Brain microvascular endothelial cell (primary cell): ENCODE measurements at regions not wholly inside any gene's neighbourhood (a gene's known extent, or its start where the extent isn't known, plus 50 kb on each side); places are given as distances from the start of the nearest gene placed in this dataset.

Experiments
- DNase-seq: peaks from one replicate; pipeline ENCODE4 v3.0.0-alpha.2; 2020
- H3K27ac ChIP-seq: fragments of 250-450 bp; sonication (Bioruptor Pico); 2 replicates; pipeline ENCODE4 v1.5.1; 2020; ENCODE audit warnings: mild to moderate bottlenecking, moderate library complexity
- H3K27me3 ChIP-seq: fragments of 250-450 bp; sonication (Bioruptor Pico); replicated peaks from 2 replicates; pipeline ENCODE4 v1.5.1; 2020; ENCODE audit warnings: mild to moderate bottlenecking
- H3K36me3 ChIP-seq: fragments of 250-450 bp; sonication (Bioruptor Pico); replicated peaks from 2 replicates; pipeline ENCODE4 v1.5.1; 2020; ENCODE audit warnings: mild to moderate bottlenecking
- H3K4me3 ChIP-seq: 2 replicates; pipeline ENCODE4 v1.5.1; 2011; ENCODE audit warnings: low read depth, mild to moderate bottlenecking, control low read depth, low read length, moderate library complexity
- in situ Hi-C: cut with HindIII; loops from 2 replicates; pipeline ENCODE4 v1.10.0; 2017; ENCODE audit warnings: low sequenced_read_pairs, low pct_ligation_motif_present
- TF ChIP-seq, protein P1 (sequence below): IDR thresholded peaks from 2 replicates; pipeline ENCODE4 v1.5.1; 2011; ENCODE audit warnings: low read depth, mild to moderate bottlenecking, moderate library complexity, low read length, control low read depth, inconsistent platforms; ENCODE audit errors: missing control alignments

DNA sequence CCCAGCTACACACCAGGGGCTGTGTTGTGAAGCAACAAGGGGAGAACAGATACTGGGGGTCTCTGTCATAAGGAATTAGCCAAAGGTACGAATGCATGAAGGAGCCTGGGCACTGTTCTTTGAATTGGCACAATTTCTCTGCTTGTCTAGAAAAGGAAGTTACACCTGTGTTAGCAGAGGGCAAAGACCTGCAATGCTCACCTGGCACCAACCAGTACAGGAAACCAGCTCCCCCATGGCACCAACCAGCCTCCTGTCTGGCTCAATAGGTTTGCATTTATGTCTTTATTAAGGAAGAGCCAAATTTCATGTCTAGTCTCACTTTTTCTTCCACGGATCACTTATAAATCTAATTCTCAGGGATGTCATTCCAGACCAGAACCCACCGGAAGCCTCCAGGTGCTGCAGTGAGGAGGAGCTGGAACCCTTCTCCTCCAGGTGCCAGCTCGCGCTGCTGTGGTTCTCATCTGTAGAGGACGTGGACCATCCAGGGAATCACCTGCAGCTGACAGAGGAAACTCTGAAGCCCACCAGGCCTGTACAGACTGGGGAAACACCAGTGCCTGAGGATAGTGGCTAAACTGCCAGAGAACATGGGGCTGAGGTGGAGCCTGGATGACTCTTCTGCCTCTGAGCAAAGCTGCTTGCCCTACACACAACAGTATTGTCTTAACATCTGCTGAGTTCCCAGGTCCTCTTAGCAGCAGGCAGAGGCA lies 113.4 kb upstream of the TRIM2 start:
- no peaks in the 10 kb centered on the region for H3K27me3 ChIP-seq
- no peak overlapping the region for H3K27ac ChIP-seq
- TF ChIP-seq, protein P1, sequence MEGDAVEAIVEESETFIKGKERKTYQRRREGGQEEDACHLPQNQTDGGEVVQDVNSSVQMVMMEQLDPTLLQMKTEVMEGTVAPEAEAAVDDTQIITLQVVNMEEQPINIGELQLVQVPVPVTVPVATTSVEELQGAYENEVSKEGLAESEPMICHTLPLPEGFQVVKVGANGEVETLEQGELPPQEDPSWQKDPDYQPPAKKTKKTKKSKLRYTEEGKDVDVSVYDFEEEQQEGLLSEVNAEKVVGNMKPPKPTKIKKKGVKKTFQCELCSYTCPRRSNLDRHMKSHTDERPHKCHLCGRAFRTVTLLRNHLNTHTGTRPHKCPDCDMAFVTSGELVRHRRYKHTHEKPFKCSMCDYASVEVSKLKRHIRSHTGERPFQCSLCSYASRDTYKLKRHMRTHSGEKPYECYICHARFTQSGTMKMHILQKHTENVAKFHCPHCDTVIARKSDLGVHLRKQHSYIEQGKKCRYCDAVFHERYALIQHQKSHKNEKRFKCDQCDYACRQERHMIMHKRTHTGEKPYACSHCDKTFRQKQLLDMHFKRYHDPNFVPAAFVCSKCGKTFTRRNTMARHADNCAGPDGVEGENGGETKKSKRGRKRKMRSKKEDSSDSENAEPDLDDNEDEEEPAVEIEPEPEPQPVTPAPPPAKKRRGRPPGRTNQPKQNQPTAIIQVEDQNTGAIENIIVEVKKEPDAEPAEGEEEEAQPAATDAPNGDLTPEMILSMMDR: no peak
- no peaks in the 10 kb centered on the region for H3K36me3 ChIP-seq
- no peak overlapping the region for H3K4me3 ChIP-seq
- in situ Hi-C loops: no loop called here
- no peak for DNase-seq

DNA sequence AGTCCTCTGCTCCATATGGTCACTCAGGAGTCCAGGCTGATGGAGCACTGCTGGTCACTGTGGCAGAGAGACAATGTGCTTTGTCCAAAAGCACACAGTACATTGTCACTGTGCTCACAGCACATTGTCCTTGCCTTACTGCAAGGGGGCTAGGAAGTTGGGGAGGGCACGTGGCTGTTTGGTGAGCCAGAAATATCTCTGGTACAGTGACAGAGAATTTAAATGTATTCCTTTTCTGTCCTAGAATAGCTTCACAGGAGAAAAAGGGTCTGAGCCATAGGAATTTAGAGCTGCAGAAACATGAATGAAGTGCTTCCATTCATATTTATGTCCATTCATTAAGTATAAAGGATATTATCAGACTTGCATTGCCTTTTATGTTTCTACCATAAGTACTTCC lies 110.8 kb upstream of the TRIM2 start:
- Histone ChIP-seq H3K27ac (no peak overlapping the region), H3K27me3 (no peaks in the 10 kb centered on the region), H3K4me3 (no peak overlapping the region), H3K36me3 (no peaks in the 10 kb centered on the region)
- TF ChIP-seq, protein P1: no peak
- DNase-seq: no peak
- in situ Hi-C loops: no loop called here

DNA sequence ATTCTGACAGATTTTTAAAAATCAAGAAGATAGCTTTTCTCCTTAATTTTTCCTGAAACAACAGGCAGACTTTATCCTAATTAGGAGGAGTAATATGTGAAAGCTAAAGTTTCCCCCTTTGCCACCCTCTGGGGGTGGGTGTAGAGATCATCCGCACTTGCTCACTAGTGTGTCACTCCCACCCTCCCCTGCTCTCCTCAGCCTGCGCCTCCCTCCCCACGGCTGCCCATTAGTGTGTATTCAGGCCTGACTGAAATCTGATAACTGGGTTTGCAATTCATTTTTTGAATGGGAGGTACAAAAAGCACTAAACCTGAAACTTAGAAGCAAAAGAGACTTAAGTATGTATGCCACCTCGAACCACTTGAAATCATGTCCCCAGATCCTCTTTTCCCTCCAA lies 110.4 kb upstream of the TRIM2 start:
- Histone ChIP-seq H3K4me3 (no peak overlapping the region), H3K27ac (no peak overlapping the region), H3K36me3 (no peaks in the 10 kb centered on the region), H3K27me3 (no peaks in the 10 kb centered on the region)
- DNase-seq: no peak
- TF ChIP-seq, protein P1: no peak
- in situ Hi-C loops: no loop called here

DNA sequence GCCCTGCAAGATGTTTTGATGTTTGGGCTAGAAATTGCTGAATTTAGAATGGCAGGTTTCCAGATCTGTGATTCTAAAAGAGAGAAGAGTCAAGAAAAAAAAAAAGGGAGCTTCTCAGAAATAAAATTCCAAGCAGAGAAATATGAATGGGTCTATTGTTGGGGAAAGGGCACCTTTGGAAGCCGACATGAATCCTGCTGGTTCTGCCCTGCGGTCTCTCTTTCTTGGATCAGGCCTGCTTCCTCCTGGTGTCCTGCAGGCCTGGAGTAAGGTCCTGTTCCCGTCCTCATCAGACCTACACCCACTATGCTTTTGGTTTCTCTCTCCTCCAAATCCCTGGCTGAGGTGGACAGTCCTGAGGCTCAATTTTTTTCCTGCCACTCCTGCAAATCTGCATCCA lies 109.8 kb upstream of the TRIM2 start:
- Histone ChIP-seq H3K36me3 (no peaks in the 10 kb centered on the region), H3K4me3 (no peak overlapping the region), H3K27ac (no peak overlapping the region), H3K27me3 (no peaks in the 10 kb centered on the region)
- TF ChIP-seq, protein P1: no peak
- in situ Hi-C loops: no loop called here
- no peak for DNase-seq

DNA sequence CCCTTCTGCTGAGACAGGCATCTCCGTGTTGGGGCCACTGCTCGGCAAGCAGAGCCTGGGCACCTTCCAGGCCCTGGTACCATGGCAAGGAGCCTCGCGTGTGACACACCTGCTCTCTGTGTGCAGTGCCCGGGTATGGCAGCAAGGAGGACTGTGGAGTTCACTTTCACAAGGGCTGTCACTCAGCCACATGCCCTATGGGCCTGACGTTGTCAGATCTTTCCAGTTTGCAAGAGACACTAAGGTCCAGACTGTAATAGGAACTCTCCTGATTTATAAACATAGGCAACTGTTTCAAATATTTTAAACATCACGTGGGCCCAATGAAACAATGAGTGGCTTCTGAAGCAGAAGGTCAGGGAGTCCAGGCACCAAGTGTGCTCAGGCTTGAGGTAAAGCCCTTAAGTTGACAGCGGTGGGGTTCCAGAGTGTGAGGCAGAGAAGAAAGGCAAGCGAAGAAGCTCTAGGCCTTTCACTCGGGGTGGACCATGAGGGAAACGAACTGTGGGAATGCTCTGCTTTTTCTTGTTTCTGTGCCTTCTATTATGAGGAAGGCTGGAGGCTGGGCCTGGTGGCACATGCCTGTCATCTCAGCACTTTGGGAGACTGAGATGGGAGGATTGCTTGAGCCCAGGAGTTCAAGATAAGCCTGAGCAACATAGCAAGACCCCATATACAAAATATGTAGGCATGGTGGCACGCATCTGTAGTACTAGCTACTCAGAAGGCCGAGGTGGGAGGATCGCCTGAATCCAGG lies 108.6 kb upstream of the TRIM2 start:
- no peak overlapping the region for H3K4me3 ChIP-seq
- H3K36me3 ChIP-seq: no peaks in the 10 kb centered on the region
- H3K27me3 ChIP-seq: no peaks in the 10 kb centered on the region
- TF ChIP-seq, protein P1: no peak
- no peak overlapping the region for H3K27ac ChIP-seq
- in situ Hi-C loops: no loop called here
- no peak for DNase-seq
